ENCODE measurements at regions not wholly inside any gene's neighbourhood (a gene's known extent, or its start where the extent isn't known, plus 50 kb on each side); places are given as distances from the start of the nearest gene placed in this dataset.

DNA sequence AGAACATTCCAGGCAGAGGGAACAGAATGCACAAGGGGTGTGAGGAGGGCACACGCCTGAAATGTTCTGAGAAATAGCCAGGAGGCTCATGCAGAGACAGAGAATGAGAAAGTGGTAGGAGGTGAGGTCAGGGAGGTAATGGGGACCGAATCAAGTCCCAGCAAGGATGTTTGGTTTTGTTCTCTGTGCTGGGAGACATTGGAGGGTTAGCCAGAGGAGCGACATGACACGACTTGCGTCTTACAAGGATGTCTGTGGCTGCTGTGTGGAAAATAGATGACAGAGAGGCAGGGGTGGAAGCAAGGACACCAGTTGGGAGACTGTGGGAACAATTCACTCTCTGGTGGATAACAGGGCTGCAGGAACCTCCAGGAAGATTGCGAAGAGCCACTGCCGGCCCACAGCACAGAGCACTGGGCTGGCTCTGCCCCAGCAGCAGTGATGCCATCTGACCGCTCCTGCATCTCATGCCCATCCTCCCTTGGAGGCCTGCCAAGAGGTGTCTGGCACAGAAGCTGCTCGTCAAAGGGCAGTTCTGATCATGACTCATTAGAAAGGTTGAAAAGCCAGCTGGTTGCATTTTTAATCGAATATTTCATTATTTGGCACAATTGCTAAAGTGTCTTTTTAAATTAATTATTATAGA is 57.7 kb upstream of the CD83 start:
- no peak for TF ChIP-seq POLR2A (IDR thresholded peaks at IDR 0.05)
- TF ChIP-seq, protein P1, sequence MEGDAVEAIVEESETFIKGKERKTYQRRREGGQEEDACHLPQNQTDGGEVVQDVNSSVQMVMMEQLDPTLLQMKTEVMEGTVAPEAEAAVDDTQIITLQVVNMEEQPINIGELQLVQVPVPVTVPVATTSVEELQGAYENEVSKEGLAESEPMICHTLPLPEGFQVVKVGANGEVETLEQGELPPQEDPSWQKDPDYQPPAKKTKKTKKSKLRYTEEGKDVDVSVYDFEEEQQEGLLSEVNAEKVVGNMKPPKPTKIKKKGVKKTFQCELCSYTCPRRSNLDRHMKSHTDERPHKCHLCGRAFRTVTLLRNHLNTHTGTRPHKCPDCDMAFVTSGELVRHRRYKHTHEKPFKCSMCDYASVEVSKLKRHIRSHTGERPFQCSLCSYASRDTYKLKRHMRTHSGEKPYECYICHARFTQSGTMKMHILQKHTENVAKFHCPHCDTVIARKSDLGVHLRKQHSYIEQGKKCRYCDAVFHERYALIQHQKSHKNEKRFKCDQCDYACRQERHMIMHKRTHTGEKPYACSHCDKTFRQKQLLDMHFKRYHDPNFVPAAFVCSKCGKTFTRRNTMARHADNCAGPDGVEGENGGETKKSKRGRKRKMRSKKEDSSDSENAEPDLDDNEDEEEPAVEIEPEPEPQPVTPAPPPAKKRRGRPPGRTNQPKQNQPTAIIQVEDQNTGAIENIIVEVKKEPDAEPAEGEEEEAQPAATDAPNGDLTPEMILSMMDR (IDR thresholded peaks at IDR 0.05), result no peak

Measured in uterus (tissue), 2 donors.